ENCODE measurements at regions not wholly inside any gene's neighbourhood (a gene's known extent, or its start where the extent isn't known, plus 50 kb on each side); places are given as distances from the start of the nearest gene placed in this dataset.
"Not testable (repeated sequence)": the region's sequence is repeated elsewhere in the genome, so short reads cannot be mapped to it uniquely, and the experiment has no call there.

- Mint-ChIP-seq H3K27me3 (no peaks in the 10 kb centered on the region), H3K36me3 (ENCODE audit: insufficient read depth) (no peaks in the 10 kb centered on the region), H3K4me1 (ENCODE audit: low read depth in 2 of 2) (no peaks in the 10 kb centered on the region), H3K27ac (no peak overlapping the region), H3K9me3 (peaks cover 2 to 8% of the 10 kb centered on the region in 2 donors), H3K4me3 (no peak overlapping the region)
- no peak for ATAC-seq (replicated peaks)
- no peak for DNase-seq
Observed at GRCh38 chr12:5269846-5270245, 162.1 kb upstream of the NTF3 start.

GRCh38 chr12:5272018-5272785 is 159.7 kb upstream of the NTF3 start:
- Mint-ChIP-seq H3K4me1 (ENCODE audit: low read depth in 2 of 2) (no peaks in the 10 kb centered on the region), H3K9me3 (peaks cover 0 to 3% of the 10 kb centered on the region in 2 donors), H3K27me3 (no peaks in the 10 kb centered on the region), H3K4me3 (no peak overlapping the region), H3K36me3 (ENCODE audit: insufficient read depth) (no peaks in the 10 kb centered on the region), H3K27ac (no peak overlapping the region)
- DNase-seq (no peak), ATAC-seq (replicated peaks) (no peak)

- ATAC-seq (replicated peaks), result no peak
- Mint-ChIP-seq H3K27me3 (no peaks in the 10 kb centered on the region), H3K27ac (no peak overlapping the region), H3K9me3 (no peaks in the 10 kb centered on the region), H3K36me3 (ENCODE audit: insufficient read depth) (no peaks in the 10 kb centered on the region), H3K4me1 (ENCODE audit: low read depth in 2 of 2) (no peaks in the 10 kb centered on the region), H3K4me3 (no peak overlapping the region)
- no peak for DNase-seq
Observed at GRCh38 chr12:5273709-5274108, 158.2 kb upstream of the NTF3 start.

- no peaks in the 10 kb centered on the region for H3K27me3 Mint-ChIP-seq
- ATAC-seq (replicated peaks) (no peak), DNase-seq (no peak)
- no peak overlapping the region for H3K27ac Mint-ChIP-seq
- H3K9me3 Mint-ChIP-seq, result no peaks in the 10 kb centered on the region
- no peaks in the 10 kb centered on the region for H3K4me1 Mint-ChIP-seq (ENCODE audit: low read depth in 2 of 2)
- no peak overlapping the region for H3K4me3 Mint-ChIP-seq
- H3K36me3 Mint-ChIP-seq (ENCODE audit: insufficient read depth), result no peaks in the 10 kb centered on the region
Observed at GRCh38 chr12:5276327-5276880, 155.5 kb upstream of the NTF3 start.

GRCh38 chr12:5280086-5280485 is 151.8 kb upstream of the NTF3 start:
- Mint-ChIP-seq H3K36me3 (ENCODE audit: insufficient read depth) (no peaks in the 10 kb centered on the region), H3K4me1 (ENCODE audit: low read depth in 2 of 2) (no peaks in the 10 kb centered on the region), H3K4me3 (no peak overlapping the region), H3K9me3 (peaks cover 0 to 2% of the 10 kb centered on the region in 2 donors), H3K27me3 (no peaks in the 10 kb centered on the region), H3K27ac (no peak overlapping the region)
- DNase-seq, result no peak
- ATAC-seq (replicated peaks), result no peak

- H3K4me1 Mint-ChIP-seq (ENCODE audit: low read depth in 2 of 2); DNase-seq; ATAC-seq (replicated peaks); H3K36me3 Mint-ChIP-seq (ENCODE audit: insufficient read depth); H3K4me3 Mint-ChIP-seq; H3K27ac Mint-ChIP-seq; H3K9me3 Mint-ChIP-seq: not testable (repeated sequence)
- peaks cover 6 to 14% of the 10 kb centered on the region in 2 donors for H3K27me3 Mint-ChIP-seq
Observed at GRCh38 chr12:5290368-5290767, 141.5 kb upstream of the NTF3 start.

GRCh38 chr12:5292651-5293050 is 139.3 kb upstream of the NTF3 start:
- Mint-ChIP-seq H3K9me3 (peaks cover 3 to 6% of the 10 kb centered on the region in 2 donors), H3K27me3 (peaks cover 6 to 14% of the 10 kb centered on the region in 2 donors), H3K36me3 (ENCODE audit: insufficient read depth) (no peaks in the 10 kb centered on the region), H3K4me1 (ENCODE audit: low read depth in 2 of 2) (no peaks in the 10 kb centered on the region), H3K27ac (no peak overlapping the region), H3K4me3 (no peak overlapping the region)
- no peak for DNase-seq
- ATAC-seq (replicated peaks), result no peak

- H3K27me3 Mint-ChIP-seq, result peaks cover 6 to 14% of the 10 kb centered on the region in 2 donors
- DNase-seq, result no peak
- no peak for ATAC-seq (replicated peaks)
Observed at GRCh38 chr12:5293773-5294172, 138.1 kb upstream of the NTF3 start.

GRCh38 chr12:5294274-5295070 is 137.4 kb upstream of the NTF3 start:
- ATAC-seq (replicated peaks), result no peak
- Mint-ChIP-seq H3K36me3 (ENCODE audit: insufficient read depth) (no peaks in the 10 kb centered on the region), H3K4me3 (no peak overlapping the region), H3K4me1 (ENCODE audit: low read depth in 2 of 2) (no peaks in the 10 kb centered on the region), H3K27me3 (peaks cover 6 to 14% of the 10 kb centered on the region in 2 donors), H3K9me3 (peaks cover 3 to 6% of the 10 kb centered on the region in 2 donors), H3K27ac (no peak overlapping the region)
- no peak for DNase-seq

More at GRCh38 chr12:5293773-5294172, 138.1 kb upstream of the NTF3 start:
- Mint-ChIP-seq H3K9me3 (peaks cover 3 to 6% of the 10 kb centered on the region in 2 donors), H3K4me1 (ENCODE audit: low read depth in 2 of 2) (no peaks in the 10 kb centered on the region), H3K4me3 (no peak overlapping the region), H3K36me3 (ENCODE audit: insufficient read depth) (no peaks in the 10 kb centered on the region), H3K27ac (no peak overlapping the region)

GRCh38 chr12:5295151-5295550 is 136.8 kb upstream of the NTF3 start:
- Mint-ChIP-seq H3K9me3 (peaks cover 3 to 6% of the 10 kb centered on the region in 2 donors), H3K4me1 (ENCODE audit: low read depth in 2 of 2) (no peaks in the 10 kb centered on the region)
- DNase-seq, result no peak

GRCh38 chr12:5295996-5296395 is 135.9 kb upstream of the NTF3 start:
- ATAC-seq (replicated peaks) (no peak), DNase-seq (no peak)
- Mint-ChIP-seq H3K36me3 (ENCODE audit: insufficient read depth) (no peaks in the 10 kb centered on the region), H3K9me3 (peaks cover 2 to 6% of the 10 kb centered on the region in 2 donors), H3K27ac (no peak overlapping the region), H3K4me1 (ENCODE audit: low read depth in 2 of 2) (no peaks in the 10 kb centered on the region), H3K27me3 (peaks cover 6 to 20% of the 10 kb centered on the region in 2 donors), H3K4me3 (no peak overlapping the region)

More at GRCh38 chr12:5295151-5295550, 136.8 kb upstream of the NTF3 start:
- Mint-ChIP-seq H3K4me3 (no peak overlapping the region), H3K36me3 (ENCODE audit: insufficient read depth) (no peaks in the 10 kb centered on the region), H3K27me3 (peaks cover 6 to 15% of the 10 kb centered on the region in 2 donors), H3K27ac (no peak overlapping the region)
- no peak for ATAC-seq (replicated peaks)

GRCh38 chr12:5301539-5301938 is 130.4 kb upstream of the NTF3 start:
- ATAC-seq (replicated peaks) (no peak), DNase-seq (no peak)
- Mint-ChIP-seq H3K27ac (no peak overlapping the region), H3K27me3 (peaks cover 13 to 22% of the 10 kb centered on the region in 2 donors), H3K4me1 (ENCODE audit: low read depth in 2 of 2) (no peaks in the 10 kb centered on the region), H3K36me3 (ENCODE audit: insufficient read depth) (no peaks in the 10 kb centered on the region), H3K9me3 (no peaks in the 10 kb centered on the region), H3K4me3 (no peak overlapping the region)

- no peaks in the 10 kb centered on the region for H3K9me3 Mint-ChIP-seq
- no peak for ATAC-seq (replicated peaks)
- H3K27me3 Mint-ChIP-seq, result peaks cover 13 to 18% of the 10 kb centered on the region in 2 donors
- DNase-seq, result no peak
- no peaks in the 10 kb centered on the region for H3K4me1 Mint-ChIP-seq (ENCODE audit: low read depth in 2 of 2)
- no peak overlapping the region for H3K27ac Mint-ChIP-seq
- H3K4me3 Mint-ChIP-seq, result no peak overlapping the region
- H3K36me3 Mint-ChIP-seq (ENCODE audit: insufficient read depth), result no peaks in the 10 kb centered on the region
Observed at GRCh38 chr12:5305425-5305824, 126.5 kb upstream of the NTF3 start.

All from effector memory CD8-positive, alpha-beta T cell (primary cell).